ENCODE measurements at regions not wholly inside any gene's neighbourhood (a gene's known extent, or its start where the extent isn't known, plus 50 kb on each side); places are given as distances from the start of the nearest gene placed in this dataset.

DNA sequence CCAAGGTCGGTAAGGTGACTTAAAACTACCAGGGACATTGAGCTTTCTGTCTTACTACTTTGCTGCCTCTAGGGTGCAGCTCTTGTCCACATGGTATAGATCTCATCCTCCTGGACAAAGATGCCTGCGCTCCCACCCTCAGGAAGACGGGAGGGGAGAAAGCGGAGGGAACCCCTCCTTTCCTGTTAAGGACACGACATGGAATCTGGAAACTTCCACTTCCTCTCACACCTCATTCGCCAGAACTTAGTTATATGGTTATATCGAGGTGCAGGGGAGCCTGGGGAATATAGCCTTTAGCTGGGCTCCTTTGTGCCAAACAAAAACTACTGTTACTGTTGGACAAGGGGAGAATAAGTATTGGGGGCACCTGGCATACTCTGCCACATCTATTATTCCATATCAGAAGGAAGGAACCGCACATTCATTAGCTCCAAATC, 224.3 kb upstream of the TSHZ2 start:
- CTCF ChIA-PET, result no interaction called here
- ATAC-seq (ENCODE audit: low read depth), result no peak

More for the DNA sequence above, 224.3 kb upstream of the TSHZ2 start:
- H2BK20ac ChIP-seq (ENCODE audit: low read depth, low read length), result no peak overlapping the region
- H3K4me3 ChIP-seq (ENCODE audit: insufficient read depth, low read depth, low read length), result no peak overlapping the region
- H3K9me1 ChIP-seq (ENCODE audit: insufficient read depth, low read length), result no peaks in the 10 kb centered on the region
- H4K5ac ChIP-seq (ENCODE audit: low read depth, low read length), result no peak overlapping the region
- dilution Hi-C loops (cut with HindIII; ENCODE audit: low sequenced_read_pairs, unreplicated experiment) (no loop called here), in situ Hi-C loops (cut with MboI; ENCODE audit: low sequenced_read_pairs) (no loop called here), intact Hi-C loops (cut with micrococcal nuclease) (no loop called here)
- H3K4ac ChIP-seq (ENCODE audit: low read depth, low read length), result no peak overlapping the region
- no peak overlapping the region for H4K8ac ChIP-seq (ENCODE audit: low read depth in 2 of 2, low read length in 2 of 2)
- H3K18ac ChIP-seq (ENCODE audit: low read depth, low read length), result no peak overlapping the region
- TF ChIP-seq CHD1 (IDR thresholded peaks at IDR 0.05; ENCODE audit: low read depth, low read length) (no peak), CTCF (conservative IDR thresholded peaks at IDR 0.05; ENCODE audit: low read depth, low read length) (no peak), RAD21 (IDR thresholded peaks at IDR 0.05; ENCODE audit: low read length) (no peak), MAZ (IDR thresholded peaks at IDR 0.05; ENCODE audit: borderline replicate concordance, low read depth, low read length) (no peak), CEBPB (IDR thresholded peaks at IDR 0.05; ENCODE audit: low read depth, low read length) (no peak), RCOR1 (IDR thresholded peaks at IDR 0.05; ENCODE audit: insufficient replicate concordance, low read length) (no peak), MXI1 (IDR thresholded peaks at IDR 0.05; ENCODE audit: borderline replicate concordance, low read depth, low read length) (no peak), POLR2A (IDR thresholded peaks at IDR 0.05; ENCODE audit: low read depth, low read length) (no peak), BHLHE40 (IDR thresholded peaks at IDR 0.05; ENCODE audit: low read depth, low read length) (no peak), ELK1 (IDR thresholded peaks at IDR 0.05; ENCODE audit: borderline replicate concordance, low read depth, low read length) (no peak), NFE2L2 (IDR thresholded peaks at IDR 0.05; ENCODE audit: low read depth, low read length) (no peak), SMC3 (IDR thresholded peaks at IDR 0.05; ENCODE audit: low read depth, low read length) (no peak), RFX5 (IDR thresholded peaks at IDR 0.05; ENCODE audit: low read depth, low read length) (no peak), MAFK (IDR thresholded peaks at IDR 0.05; ENCODE audit: low read depth, low read length) (no peak), FOS (IDR thresholded peaks at IDR 0.05; ENCODE audit: low read depth, low read length) (no peak)
- 50% methylated on average over 1 of the region's 8 CpGs; no CpG with 5 or more reads in 1 of the 2 experiments for WGBS, 2 experiments (ENCODE audit: extremely low coverage in 2 of 2, insufficient read length in 1 of 2)
- no peak for DNase-seq
- H3K4me1 ChIP-seq (ENCODE audit: control insufficient read depth, insufficient read depth, low read length), result no peaks in the 10 kb centered on the region
- H2BK120ac ChIP-seq (ENCODE audit: low read depth, low read length), result no peak overlapping the region
- H3K14ac ChIP-seq (replicated peaks; ENCODE audit: low read depth, low read length), result no peak overlapping the region
- POLR2A ChIA-PET (ENCODE audit: unreplicated experiment), result no interaction called here
- no peak overlapping the region for H4K91ac ChIP-seq (ENCODE audit: insufficient read depth, low read depth, low read length)
- H3K79me1 ChIP-seq (ENCODE audit: low read depth in 1 of 2, low read length in 2 of 2), result no peaks in the 10 kb centered on the region
- no peak overlapping the region for H2AFZ ChIP-seq (replicated peaks; ENCODE audit: low read length, poor library complexity)
- H3K9ac ChIP-seq (ENCODE audit: low read depth, low read length), result no peak overlapping the region
- no peak overlapping the region for H3K4me2 ChIP-seq (ENCODE audit: low read depth, low read length)
- no peak overlapping the region for H3K56ac ChIP-seq (ENCODE audit: extremely low read depth, insufficient read depth, low read length)
- no peaks in the 10 kb centered on the region for H3K9me3 ChIP-seq (ENCODE audit: control insufficient read depth, insufficient read depth, low read length)
- H3K27me3 ChIP-seq (ENCODE audit: control insufficient read depth, insufficient read depth, low read length), result no peaks in the 10 kb centered on the region
- H4K20me1 ChIP-seq (ENCODE audit: insufficient read depth, low read length), result no peaks in the 10 kb centered on the region
- H2AK5ac ChIP-seq (ENCODE audit: low read depth, low read length), result no peak overlapping the region
- H2BK15ac ChIP-seq (ENCODE audit: low read depth, low read length), result no peak overlapping the region
- BruUV-seq (replicated peaks), result no TSS peak
- no peak overlapping the region for H3K27ac ChIP-seq (ENCODE audit: insufficient read depth, low read length)
- no peak overlapping the region for H2BK5ac ChIP-seq (ENCODE audit: low read depth, low read length, poor library complexity, severe bottlenecking)
- H2AK9ac ChIP-seq (replicated peaks; ENCODE audit: low read depth, low read length, poor library complexity), result no peak overlapping the region
- H3K23ac ChIP-seq (ENCODE audit: low read depth, low read length), result no peak overlapping the region
- H3K36me3 ChIP-seq (ENCODE audit: control insufficient read depth, insufficient read depth, low read length), result no peaks in the 10 kb centered on the region

Measured in IMR-90 (cell line).